NOMO-1 treated with DMSO at 0.1 percent for 48 hours (cell line): ENCODE measurements at regions not wholly inside any gene's neighbourhood (a gene's known extent, or its start where the extent isn't known, plus 50 kb on each side); places are given as distances from the start of the nearest gene placed in this dataset.

Experiments
- DNase-seq: peaks from one replicate; lab custom pipeline; 2025; ENCODE audit not compliant: unreplicated experiment; lab: John Stamatoyannopoulos, UW

GRCh38 chr9:87084407-87084806, 137.1 kb upstream of the GAS1 start:
- no peak for DNase-seq

- DNase-seq, result no peak
These were observed 137.8 kb upstream of the GAS1 start for GRCh38 chr9:87085073-87085472.

GRCh38 chr9:87085521-87085920, 138.2 kb upstream of the GAS1 start:
- DNase-seq, result no peak

- no peak for DNase-seq
These were observed 139.0 kb upstream of the GAS1 start for GRCh38 chr9:87086221-87086818.

- DNase-seq, result no peak
These were observed 139.9 kb upstream of the GAS1 start for GRCh38 chr9:87087197-87087596.

GRCh38 chr9:87088192-87088591, 140.9 kb upstream of the GAS1 start:
- no peak for DNase-seq

GRCh38 chr9:87088621-87089365, 141.5 kb upstream of the GAS1 start:
- DNase-seq, result no peak

GRCh38 chr9:87089506-87089905, 142.2 kb upstream of the GAS1 start:
- no peak for DNase-seq

GRCh38 chr9:87089929-87090328, 142.6 kb upstream of the GAS1 start:
- no peak for DNase-seq

GRCh38 chr9:87093777-87094176, 146.5 kb upstream of the GAS1 start:
- DNase-seq, result no peak

GRCh38 chr9:87095951-87096350, 148.6 kb upstream of the GAS1 start:
- DNase-seq, result no peak

- DNase-seq, result no peak
These were observed 149.2 kb upstream of the GAS1 start for GRCh38 chr9:87096506-87096905.

GRCh38 chr9:87097238-87097637, 149.9 kb upstream of the GAS1 start:
- no peak for DNase-seq

- DNase-seq, result no peak
These were observed 152.1 kb upstream of the GAS1 start for GRCh38 chr9:87099407-87099806.

GRCh38 chr9:87100001-87100400, 152.7 kb upstream of the GAS1 start:
- DNase-seq, result no peak

- DNase-seq, result no peak
These were observed 154.8 kb upstream of the GAS1 start for GRCh38 chr9:87102126-87102525.

GRCh38 chr9:87107072-87107471, 159.8 kb upstream of the GAS1 start:
- DNase-seq, result no peak

- no peak for DNase-seq
These were observed 161.4 kb upstream of the GAS1 start for GRCh38 chr9:87108661-87109060.

- DNase-seq, result no peak
These were observed 161.9 kb upstream of the GAS1 start for GRCh38 chr9:87109231-87109631.

- no peak for DNase-seq
These were observed 162.5 kb upstream of the GAS1 start for GRCh38 chr9:87109851-87110250.

- no peak for DNase-seq
These were observed 163.7 kb upstream of the GAS1 start for GRCh38 chr9:87111010-87111409.

GRCh38 chr9:87112656-87113055, 165.3 kb upstream of the GAS1 start:
- DNase-seq, result no peak

GRCh38 chr9:87113874-87114273, 166.6 kb upstream of the GAS1 start:
- no peak for DNase-seq
